HG03460 (cell line): ENCODE measurements at regions not wholly inside any gene's neighbourhood (a gene's known extent, or its start where the extent isn't known, plus 50 kb on each side); places are given as distances from the start of the nearest gene placed in this dataset.

Source experiments
- ATAC-seq: cut with Tn5 transposase; IDR thresholded peaks from one replicate; pipeline ENCODE4 v1.9.1; 2021; ENCODE audit not compliant: unreplicated experiment

GRCh38 chr4:74612837-74613236, 167.9 kb downstream of the AREG start:
- ATAC-seq = no peak

- ATAC-seq = no peak
Measured at GRCh38 chr4:74613266-74613665, 168.3 kb downstream of the AREG start.

GRCh38 chr4:74615411-74615810, 170.5 kb downstream of the AREG start:
- ATAC-seq = no peak

GRCh38 chr4:74618166-74618565, 173.2 kb downstream of the AREG start:
- no peak for ATAC-seq

GRCh38 chr4:74618659-74619058, 173.7 kb downstream of the AREG start:
- no peak for ATAC-seq

- no peak for ATAC-seq
Measured at GRCh38 chr4:74619931-74620702, 174.2 kb downstream of the BTC start.

- no peak for ATAC-seq
Measured at GRCh38 chr4:74621616-74622015, 172.7 kb downstream of the BTC start.

- ATAC-seq = peak; percentile 63
Measured at GRCh38 chr4:74623041-74623440, 171.3 kb downstream of the BTC start.

- ATAC-seq = no peak
Measured at GRCh38 chr4:74624351-74625151, 169.8 kb downstream of the BTC start.

- no peak for ATAC-seq
Measured at GRCh38 chr4:74625981-74626380, 168.3 kb downstream of the BTC start.

GRCh38 chr4:74627093-74627492, 167.2 kb downstream of the BTC start:
- no peak for ATAC-seq

GRCh38 chr4:74627504-74627903, 166.8 kb downstream of the BTC start:
- no peak for ATAC-seq

- no peak for ATAC-seq
Measured at GRCh38 chr4:74628852-74629620, 165.3 kb downstream of the BTC start.

GRCh38 chr4:74630551-74630950, 163.8 kb downstream of the BTC start:
- no peak for ATAC-seq

GRCh38 chr4:74631338-74631737, 163.0 kb downstream of the BTC start:
- no peak for ATAC-seq

- ATAC-seq = no peak
Measured at GRCh38 chr4:74631988-74632387, 162.3 kb downstream of the BTC start.

- no peak for ATAC-seq
Measured at GRCh38 chr4:74632634-74633033, 161.7 kb downstream of the BTC start.

- no peak for ATAC-seq
Measured at GRCh38 chr4:74635074-74635473, 159.2 kb downstream of the BTC start.

- ATAC-seq = no peak
Measured at GRCh38 chr4:74635490-74636123, 158.7 kb downstream of the BTC start.

- ATAC-seq = no peak
Measured at GRCh38 chr4:74638001-74638400, 156.3 kb downstream of the BTC start.

- ATAC-seq = no peak
Measured at GRCh38 chr4:74638689-74639088, 155.6 kb downstream of the BTC start.
